ENCODE measurements at regions not wholly inside any gene's neighbourhood (a gene's known extent, or its start where the extent isn't known, plus 50 kb on each side); places are given as distances from the start of the nearest gene placed in this dataset.

GRCh38 chr2:52874466-52875106 lies 893.0 kb upstream of the CHAC2 start:
- TF ChIP-seq CTCF (IDR thresholded peaks at IDR 0.05) = no peak
- no peak for TF ChIP-seq POLR2A (IDR thresholded peaks at IDR 0.05)

All from right lobe of liver (tissue), 4 donors.